SK-N-SH treated with all-trans-retinoic acid at 6 μM for 48 hours (cell line): ENCODE measurements at regions not wholly inside any gene's neighbourhood (a gene's known extent, or its start where the extent isn't known, plus 50 kb on each side); places are given as distances from the start of the nearest gene placed in this dataset.

Experiments
- ATAC-seq: fragments of 200-7000 bp; cut with Tn5 transposase; 3 replicates; pipeline ENCODE4 v1.9.1; 2020; ENCODE audit warnings: mild to moderate bottlenecking, moderate library complexity
- BACH2 ChIP-seq: fragments of 250-450 bp; sonication (Bioruptor Pico); IDR thresholded peaks from 2 replicates; pipeline ENCODE4 v1.9.0; 2021; ENCODE audit warnings: mild to moderate bottlenecking, borderline replicate concordance
- CSDC2 ChIP-seq: fragments of 250-450 bp; sonication (Bioruptor Pico); IDR thresholded peaks from 2 replicates; pipeline ENCODE4 v1.5.0; 2020; ENCODE audit warnings: mild to moderate bottlenecking, moderate library complexity
- GLIS3 ChIP-seq: fragments of 250-450 bp; sonication (Bioruptor Pico); IDR thresholded peaks from 2 replicates; pipeline ENCODE4 v1.5.0; 2020; ENCODE audit warnings: mild to moderate bottlenecking, moderate library complexity
- ISL1 ChIP-seq: fragments of 250-450 bp; sonication (Bioruptor Pico); IDR thresholded peaks from 2 replicates; pipeline ENCODE4 v2.1.2; 2022; ENCODE audit warnings: mild to moderate bottlenecking, moderate library complexity
- OSR1 ChIP-seq: fragments of 250-450 bp; sonication (Bioruptor Pico); IDR thresholded peaks from 2 replicates; pipeline ENCODE4 v1.8.0; 2022; ENCODE audit warnings: moderate library complexity, mild to moderate bottlenecking, inconsistent platforms
- PPARA ChIP-seq: fragments of 250-450 bp; sonication (Bioruptor Pico); IDR thresholded peaks from 2 replicates; pipeline ENCODE4 v1.5.0; 2020; ENCODE audit warnings: mild to moderate bottlenecking, borderline replicate concordance
- SNAI2 ChIP-seq: fragments of 250-450 bp; sonication (Bioruptor Pico); IDR thresholded peaks from 2 replicates; pipeline ENCODE4 v1.5.0; 2020; ENCODE audit warnings: mild to moderate bottlenecking, moderate library complexity
- TCF4 ChIP-seq: fragments of 250-450 bp; sonication (Bioruptor Pico); IDR thresholded peaks from 2 replicates; pipeline ENCODE4 v1.8.0; 2021; ENCODE audit warnings: mild to moderate bottlenecking, moderate library complexity, borderline replicate concordance
- TOX ChIP-seq: fragments of 250-450 bp; sonication (Bioruptor Pico); IDR thresholded peaks from 2 replicates; pipeline ENCODE4 v1.8.0; 2021; ENCODE audit warnings: mild to moderate bottlenecking, moderate library complexity, borderline replicate concordance
- ZC3H10 ChIP-seq: fragments of 250-450 bp; sonication (Bioruptor Pico); IDR thresholded peaks from 2 replicates; pipeline ENCODE4 v1.5.1; 2021; ENCODE audit warnings: mild to moderate bottlenecking, moderate library complexity
- ZFP30 ChIP-seq: fragments of 450-650 bp; formaldehyde crosslinking; IDR thresholded peaks from 2 replicates; pipeline ENCODE4 v1.5.0; 2022; ENCODE audit warnings: mild to moderate bottlenecking, moderate library complexity
- ZNF565 ChIP-seq: fragments of 450-650 bp; formaldehyde crosslinking; conservative IDR thresholded peaks from 2 replicates; pipeline ENCODE4 v1.5.0; 2020; ENCODE audit warnings: low read depth, mild to moderate bottlenecking, moderate library complexity
- ZNF70 ChIP-seq: fragments of 450-650 bp; formaldehyde crosslinking; IDR thresholded peaks from 2 replicates; pipeline ENCODE4 v1.5.0; 2020; ENCODE audit warnings: mild to moderate bottlenecking, moderate library complexity
- TF ChIP-seq, protein P1 (sequence below): fragments of 250-450 bp; sonication (Bioruptor Pico); IDR thresholded peaks from 2 replicates; pipeline ENCODE4 v1.5.1; 2021; ENCODE audit warnings: mild to moderate bottlenecking, moderate library complexity
- TF ChIP-seq, protein P2 (sequence below): fragments of 250-450 bp; sonication (Bioruptor Pico); IDR thresholded peaks from 2 replicates; pipeline ENCODE4 v1.5.0; 2020; ENCODE audit warnings: mild to moderate bottlenecking, moderate library complexity
- TF ChIP-seq, protein P3 (sequence below): fragments of 250-450 bp; sonication (Bioruptor Pico); IDR thresholded peaks from 2 replicates; pipeline ENCODE4 v1.8.0; 2020; ENCODE audit warnings: mild to moderate bottlenecking, moderate library complexity, borderline replicate concordance
- TF ChIP-seq, protein P4 (sequence below): fragments of 250-450 bp; sonication (Bioruptor Pico); IDR thresholded peaks from 2 replicates; pipeline ENCODE4 v1.5.1; 2020; ENCODE audit warnings: low read depth, mild to moderate bottlenecking, moderate library complexity
- TF ChIP-seq, protein P5 (sequence below): fragments of 250-450 bp; sonication (Bioruptor Pico); IDR thresholded peaks from 2 replicates; pipeline ENCODE4 v1.8.0; 2021; ENCODE audit warnings: low read depth, mild to moderate bottlenecking, moderate library complexity, borderline replicate concordance

DNA sequence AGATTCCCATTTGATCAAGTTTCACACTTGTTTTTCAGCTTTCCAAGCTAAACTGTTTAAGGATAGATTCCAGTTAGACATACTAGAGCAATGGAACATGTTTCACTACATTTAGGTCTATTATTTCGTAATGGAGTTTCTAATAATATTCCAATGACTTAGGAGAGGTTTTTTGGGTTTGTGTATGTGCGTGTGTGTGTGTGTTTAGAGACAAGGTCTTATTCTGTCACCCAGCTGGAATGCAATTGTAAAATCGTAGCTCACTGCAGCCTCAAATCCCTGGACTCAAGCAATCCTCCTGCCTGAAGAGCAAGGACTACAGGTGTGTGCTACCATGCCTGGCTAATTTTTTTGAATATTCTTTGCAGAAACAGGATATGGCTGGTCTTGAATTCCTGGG is 426.3 kb downstream of the ZFHX3 start:
- TF ChIP-seq ZNF565 (CRISPR knock-in tag) (no peak), SNAI2 (CRISPR knock-in tag) (no peak), PPARA (CRISPR knock-in tag) (no peak), CSDC2 (CRISPR knock-in tag) (no peak), ISL1 (CRISPR knock-in tag) (no peak), OSR1 (no peak), TOX (CRISPR knock-in tag) (no peak), ZNF70 (CRISPR knock-in tag) (no peak)
- TF ChIP-seq, protein P1, sequence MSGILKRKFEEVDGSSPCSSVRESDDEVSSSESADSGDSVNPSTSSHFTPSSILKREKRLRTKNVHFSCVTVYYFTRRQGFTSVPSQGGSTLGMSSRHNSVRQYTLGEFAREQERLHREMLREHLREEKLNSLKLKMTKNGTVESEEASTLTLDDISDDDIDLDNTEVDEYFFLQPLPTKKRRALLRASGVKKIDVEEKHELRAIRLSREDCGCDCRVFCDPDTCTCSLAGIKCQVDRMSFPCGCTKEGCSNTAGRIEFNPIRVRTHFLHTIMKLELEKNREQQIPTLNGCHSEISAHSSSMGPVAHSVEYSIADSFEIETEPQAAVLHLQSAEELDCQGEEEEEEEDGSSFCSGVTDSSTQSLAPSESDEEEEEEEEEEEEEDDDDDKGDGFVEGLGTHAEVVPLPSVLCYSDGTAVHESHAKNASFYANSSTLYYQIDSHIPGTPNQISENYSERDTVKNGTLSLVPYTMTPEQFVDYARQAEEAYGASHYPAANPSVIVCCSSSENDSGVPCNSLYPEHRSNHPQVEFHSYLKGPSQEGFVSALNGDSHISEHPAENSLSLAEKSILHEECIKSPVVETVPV (CRISPR knock-in tag): no peak
- TF ChIP-seq, protein P2, sequence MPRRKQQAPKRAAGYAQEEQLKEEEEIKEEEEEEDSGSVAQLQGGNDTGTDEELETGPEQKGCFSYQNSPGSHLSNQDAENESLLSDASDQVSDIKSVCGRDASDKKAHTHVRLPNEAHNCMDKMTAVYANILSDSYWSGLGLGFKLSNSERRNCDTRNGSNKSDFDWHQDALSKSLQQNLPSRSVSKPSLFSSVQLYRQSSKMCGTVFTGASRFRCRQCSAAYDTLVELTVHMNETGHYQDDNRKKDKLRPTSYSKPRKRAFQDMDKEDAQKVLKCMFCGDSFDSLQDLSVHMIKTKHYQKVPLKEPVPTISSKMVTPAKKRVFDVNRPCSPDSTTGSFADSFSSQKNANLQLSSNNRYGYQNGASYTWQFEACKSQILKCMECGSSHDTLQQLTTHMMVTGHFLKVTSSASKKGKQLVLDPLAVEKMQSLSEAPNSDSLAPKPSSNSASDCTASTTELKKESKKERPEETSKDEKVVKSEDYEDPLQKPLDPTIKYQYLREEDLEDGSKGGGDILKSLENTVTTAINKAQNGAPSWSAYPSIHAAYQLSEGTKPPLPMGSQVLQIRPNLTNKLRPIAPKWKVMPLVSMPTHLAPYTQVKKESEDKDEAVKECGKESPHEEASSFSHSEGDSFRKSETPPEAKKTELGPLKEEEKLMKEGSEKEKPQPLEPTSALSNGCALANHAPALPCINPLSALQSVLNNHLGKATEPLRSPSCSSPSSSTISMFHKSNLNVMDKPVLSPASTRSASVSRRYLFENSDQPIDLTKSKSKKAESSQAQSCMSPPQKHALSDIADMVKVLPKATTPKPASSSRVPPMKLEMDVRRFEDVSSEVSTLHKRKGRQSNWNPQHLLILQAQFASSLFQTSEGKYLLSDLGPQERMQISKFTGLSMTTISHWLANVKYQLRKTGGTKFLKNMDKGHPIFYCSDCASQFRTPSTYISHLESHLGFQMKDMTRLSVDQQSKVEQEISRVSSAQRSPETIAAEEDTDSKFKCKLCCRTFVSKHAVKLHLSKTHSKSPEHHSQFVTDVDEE (CRISPR knock-in tag): no peak
- TF ChIP-seq, protein P3, sequence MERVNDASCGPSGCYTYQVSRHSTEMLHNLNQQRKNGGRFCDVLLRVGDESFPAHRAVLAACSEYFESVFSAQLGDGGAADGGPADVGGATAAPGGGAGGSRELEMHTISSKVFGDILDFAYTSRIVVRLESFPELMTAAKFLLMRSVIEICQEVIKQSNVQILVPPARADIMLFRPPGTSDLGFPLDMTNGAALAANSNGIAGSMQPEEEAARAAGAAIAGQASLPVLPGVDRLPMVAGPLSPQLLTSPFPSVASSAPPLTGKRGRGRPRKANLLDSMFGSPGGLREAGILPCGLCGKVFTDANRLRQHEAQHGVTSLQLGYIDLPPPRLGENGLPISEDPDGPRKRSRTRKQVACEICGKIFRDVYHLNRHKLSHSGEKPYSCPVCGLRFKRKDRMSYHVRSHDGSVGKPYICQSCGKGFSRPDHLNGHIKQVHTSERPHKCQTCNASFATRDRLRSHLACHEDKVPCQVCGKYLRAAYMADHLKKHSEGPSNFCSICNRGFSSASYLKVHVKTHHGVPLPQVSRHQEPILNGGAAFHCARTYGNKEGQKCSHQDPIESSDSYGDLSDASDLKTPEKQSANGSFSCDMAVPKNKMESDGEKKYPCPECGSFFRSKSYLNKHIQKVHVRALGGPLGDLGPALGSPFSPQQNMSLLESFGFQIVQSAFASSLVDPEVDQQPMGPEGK (CRISPR knock-in tag): no peak
- TF ChIP-seq, protein P4, sequence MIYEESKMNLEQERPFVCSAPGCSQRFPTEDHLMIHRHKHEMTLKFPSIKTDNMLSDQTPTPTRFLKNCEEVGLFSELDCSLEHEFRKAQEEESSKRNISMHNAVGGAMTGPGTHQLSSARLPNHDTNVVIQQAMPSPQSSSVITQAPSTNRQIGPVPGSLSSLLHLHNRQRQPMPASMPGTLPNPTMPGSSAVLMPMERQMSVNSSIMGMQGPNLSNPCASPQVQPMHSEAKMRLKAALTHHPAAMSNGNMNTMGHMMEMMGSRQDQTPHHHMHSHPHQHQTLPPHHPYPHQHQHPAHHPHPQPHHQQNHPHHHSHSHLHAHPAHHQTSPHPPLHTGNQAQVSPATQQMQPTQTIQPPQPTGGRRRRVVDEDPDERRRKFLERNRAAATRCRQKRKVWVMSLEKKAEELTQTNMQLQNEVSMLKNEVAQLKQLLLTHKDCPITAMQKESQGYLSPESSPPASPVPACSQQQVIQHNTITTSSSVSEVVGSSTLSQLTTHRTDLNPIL (CRISPR knock-in tag): no peak
- TF ChIP-seq, all 23 proteins: peak for 0
- no peak for ATAC-seq

DNA sequence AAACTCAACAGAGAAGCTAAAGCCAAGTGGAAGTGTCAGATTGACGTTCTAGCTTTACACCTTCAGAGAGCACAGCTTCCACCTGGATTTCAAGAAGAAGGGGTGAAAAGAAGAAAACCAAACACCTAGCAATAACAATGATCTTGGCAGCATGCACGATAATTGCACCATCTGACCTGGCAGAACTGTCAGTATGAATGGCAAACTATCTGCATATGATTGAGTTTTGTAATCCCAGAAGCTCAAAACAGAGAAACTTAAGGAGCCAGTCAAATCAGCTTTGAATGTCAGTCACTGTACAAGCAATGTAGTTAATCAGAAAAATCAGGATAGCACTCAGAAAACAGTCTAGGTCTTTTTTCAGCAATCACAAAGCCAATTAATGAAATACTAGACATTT is 427.1 kb downstream of the ZFHX3 start:
- ATAC-seq: no peak
- no peak for TF ChIP-seq ZFP30
- no peak for TF ChIP-seq GLIS3 (CRISPR knock-in tag)
- TF ChIP-seq ISL1 (CRISPR knock-in tag): no peak
- no peak for TF ChIP-seq TCF4 (CRISPR knock-in tag)

- TF ChIP-seq OSR1: no peak
- no peak for TF ChIP-seq TOX (CRISPR knock-in tag)
- TF ChIP-seq, protein P1 (CRISPR knock-in tag): no peak
- TF ChIP-seq, protein P4 (CRISPR knock-in tag): no peak
- no peak for TF ChIP-seq ZC3H10
- no peak for ATAC-seq
These were observed 427.6 kb downstream of the ZFHX3 start for GRCh38 chr16:72620348-72620747.

DNA sequence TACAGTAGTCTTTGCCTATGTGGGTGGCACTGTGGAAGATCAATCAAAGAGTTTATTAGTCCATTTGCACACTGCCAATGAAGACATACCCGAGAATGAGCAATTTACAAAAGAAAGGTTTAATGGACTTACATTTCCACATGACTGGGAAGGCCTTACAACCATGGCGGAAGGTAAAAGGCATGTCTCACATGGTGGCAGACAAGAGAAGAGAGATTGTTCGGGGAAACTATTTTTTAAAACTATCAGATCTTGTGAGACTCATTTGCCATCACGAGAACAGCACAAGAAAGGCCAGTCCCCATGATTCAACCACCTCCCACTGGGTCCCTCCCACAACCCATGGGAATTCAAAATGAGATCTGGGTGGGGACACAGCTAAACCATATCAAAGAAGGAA is 432.1 kb downstream of the ZFHX3 start:
- ATAC-seq: no peak
- no peak for TF ChIP-seq BACH2 (CRISPR knock-in tag)
- TF ChIP-seq GLIS3 (CRISPR knock-in tag): no peak
- TF ChIP-seq, protein P4 (CRISPR knock-in tag): no peak
- TF ChIP-seq, protein P2 (CRISPR knock-in tag): no peak
- TF ChIP-seq, protein P5, sequence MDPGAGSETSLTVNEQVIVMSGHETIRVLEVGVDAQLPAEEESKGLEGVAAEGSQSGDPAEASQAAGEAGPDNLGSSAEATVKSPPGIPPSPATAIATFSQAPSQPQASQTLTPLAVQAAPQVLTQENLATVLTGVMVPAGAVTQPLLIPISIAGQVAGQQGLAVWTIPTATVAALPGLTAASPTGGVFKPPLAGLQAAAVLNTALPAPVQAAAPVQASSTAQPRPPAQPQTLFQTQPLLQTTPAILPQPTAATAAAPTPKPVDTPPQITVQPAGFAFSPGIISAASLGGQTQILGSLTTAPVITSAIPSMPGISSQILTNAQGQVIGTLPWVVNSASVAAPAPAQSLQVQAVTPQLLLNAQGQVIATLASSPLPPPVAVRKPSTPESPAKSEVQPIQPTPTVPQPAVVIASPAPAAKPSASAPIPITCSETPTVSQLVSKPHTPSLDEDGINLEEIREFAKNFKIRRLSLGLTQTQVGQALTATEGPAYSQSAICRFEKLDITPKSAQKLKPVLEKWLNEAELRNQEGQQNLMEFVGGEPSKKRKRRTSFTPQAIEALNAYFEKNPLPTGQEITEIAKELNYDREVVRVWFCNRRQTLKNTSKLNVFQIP (CRISPR knock-in tag): no peak
- no peak for TF ChIP-seq SNAI2 (CRISPR knock-in tag)
- no peak for TF ChIP-seq ZFP30
- TF ChIP-seq CSDC2 (CRISPR knock-in tag): no peak
- TF ChIP-seq TOX (CRISPR knock-in tag): no peak
- no peak for TF ChIP-seq ISL1 (CRISPR knock-in tag)
